Spinal cord (tissue), 9 donors: ENCODE measurements at regions not wholly inside any gene's neighbourhood (a gene's known extent, or its start where the extent isn't known, plus 50 kb on each side); places are given as distances from the start of the nearest gene placed in this dataset.

Source experiments
- DNase-seq, 6 donors: peaks; one replicate each; pipeline versions ENCODE4 v3.0.0 to v3.0.0-alpha.2; 2013 to 2015; ENCODE audit warnings: low spot score in 6 of 6, low read depth in 4 of 6
- H3K27ac ChIP-seq: one replicate; pipeline ENCODE4 v1.5.1; 2013; ENCODE audit warnings: low read depth, low read length, control low read depth
- H3K27me3 ChIP-seq: one replicate; pipeline ENCODE4 v1.6.1; 2013; ENCODE audit warnings: low read length; ENCODE audit not compliant: control insufficient read depth, insufficient read depth
- H3K36me3 ChIP-seq: one replicate; pipeline ENCODE4 v1.6.1; 2013; ENCODE audit warnings: low read length; ENCODE audit not compliant: control insufficient read depth, insufficient read depth
- H3K4me1 ChIP-seq: one replicate; pipeline ENCODE4 v1.6.1; 2013; ENCODE audit warnings: low read length; ENCODE audit not compliant: control insufficient read depth, insufficient read depth
- H3K4me3 ChIP-seq: one replicate; pipeline ENCODE4 v1.5.1; 2013; ENCODE audit warnings: low read depth, low read length, control low read depth
- H3K9me3 ChIP-seq: one replicate; pipeline ENCODE4 v1.6.1; 2013; ENCODE audit warnings: low read length; ENCODE audit not compliant: control insufficient read depth, insufficient read depth
- WGBS: methylation state at CpG from one replicate; pipeline ENCODE4 v1.1.5; 2013; ENCODE audit warnings: missing lambda C conversion rate; ENCODE audit not compliant: insufficient coverage; 5-methylcytosine and 5-hydroxymethylcytosine counted together
- donor health status: healthy.

DNA sequence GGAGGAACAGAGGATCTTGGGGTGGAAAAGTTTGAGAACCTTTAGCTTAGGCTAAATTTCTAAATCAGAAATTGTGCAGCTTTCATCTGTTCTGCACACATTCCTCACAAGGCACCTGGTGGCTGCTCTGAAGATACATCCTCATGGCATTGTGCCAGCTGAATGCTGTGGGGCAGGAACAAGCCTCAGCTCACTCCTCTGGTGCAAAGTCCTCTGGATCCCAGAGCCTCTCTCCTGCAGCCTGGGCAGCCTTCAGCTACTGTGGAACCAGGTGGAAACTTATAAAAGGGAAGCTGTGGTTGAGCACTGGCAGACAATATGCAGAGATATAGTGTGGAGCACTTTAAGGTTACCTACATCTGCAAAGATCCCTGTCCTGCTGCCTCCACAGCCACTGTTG, 72.3 kb downstream of the KCTD12 start:
- H3K4me1 ChIP-seq, result peaks cover 3% of the 10 kb centered on the region
- H3K36me3 ChIP-seq, result no peaks in the 10 kb centered on the region
- H3K27ac ChIP-seq, result no peak overlapping the region
- H3K9me3 ChIP-seq, result no peaks in the 10 kb centered on the region
- no peak for DNase-seq
- no peak overlapping the region for H3K4me3 ChIP-seq
- H3K27me3 ChIP-seq, result no peaks in the 10 kb centered on the region

DNA sequence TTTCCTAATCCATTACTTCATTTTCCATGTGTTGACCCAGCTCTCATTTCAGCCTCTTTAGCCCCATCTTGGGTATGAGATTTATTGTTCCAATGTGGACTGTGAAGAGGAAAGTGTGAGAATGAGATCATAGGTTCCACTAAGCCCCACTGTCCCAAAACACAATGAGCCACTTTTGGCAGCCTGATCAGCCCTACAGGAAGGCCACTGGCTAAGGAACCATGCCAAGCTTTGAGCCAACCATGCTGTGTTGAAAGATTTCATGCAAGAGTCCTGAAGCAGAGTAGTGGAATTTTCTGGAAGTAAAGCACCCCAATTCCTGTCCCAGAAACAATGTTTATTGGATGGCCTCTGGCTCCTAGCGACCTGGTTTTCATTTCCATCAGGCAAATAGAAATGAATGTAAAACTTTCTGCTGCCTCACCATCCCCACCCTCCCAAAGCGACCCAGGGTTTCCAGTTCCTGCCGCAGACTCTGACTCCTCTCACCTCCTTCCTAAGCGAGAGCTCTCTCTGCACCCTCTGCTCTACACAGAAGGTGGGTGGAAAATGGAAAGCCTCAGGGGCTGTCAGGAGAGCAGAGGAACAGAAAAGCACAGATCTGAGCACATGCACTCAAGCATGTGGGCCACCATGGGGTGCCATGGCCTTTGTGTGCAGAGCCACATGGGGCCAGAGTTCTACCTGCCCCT, 73.1 kb downstream of the KCTD12 start:
- no peaks in the 10 kb centered on the region for H3K27me3 ChIP-seq
- DNase-seq, result peak in 2 of 6 donors; percentile 9 to 62
- H3K36me3 ChIP-seq, result no peaks in the 10 kb centered on the region
- peaks cover 3% of the 10 kb centered on the region for H3K4me1 ChIP-seq
- H3K4me3 ChIP-seq, result no peak overlapping the region
- no peak overlapping the region for H3K27ac ChIP-seq
- H3K9me3 ChIP-seq, result no peaks in the 10 kb centered on the region
- 86% methylated on average over 1 of the region's 4 CpGs for WGBS

DNA sequence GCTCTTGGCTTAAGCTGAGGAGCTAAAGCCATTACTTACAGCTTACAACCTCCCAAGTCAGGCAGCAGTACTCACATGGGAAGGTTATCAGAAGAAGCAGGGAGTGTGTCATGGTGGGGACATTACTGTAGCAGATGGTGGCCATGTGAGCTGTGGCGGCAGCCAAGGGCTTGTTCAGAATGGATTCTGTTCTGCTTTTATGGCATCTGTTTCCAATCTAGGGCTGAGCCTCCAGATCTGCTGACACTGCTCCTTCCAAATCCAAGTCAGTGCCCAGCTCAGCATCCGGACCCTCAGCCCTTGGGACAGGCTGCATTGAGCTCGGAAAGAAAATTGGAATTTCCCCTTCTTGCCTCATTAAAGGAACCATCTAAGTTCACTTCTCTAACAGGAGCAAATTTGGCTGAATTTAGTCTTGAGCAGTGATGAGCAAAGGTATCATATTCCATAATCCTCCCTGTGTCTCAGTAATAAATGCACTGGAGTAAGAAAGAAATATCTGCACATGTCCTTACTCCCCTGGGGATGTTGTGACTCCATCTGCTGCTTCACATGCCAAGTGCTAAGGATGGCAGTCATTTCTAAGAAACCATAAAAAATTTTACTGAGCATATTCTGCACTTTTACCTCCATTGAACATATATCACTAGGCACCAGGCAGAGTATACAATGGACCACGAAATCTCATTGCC, 73.9 kb downstream of the KCTD12 start:
- no peak overlapping the region for H3K4me3 ChIP-seq
- DNase-seq, result peak in 2 of 6 donors; percentile 28 to 55
- H3K4me1 ChIP-seq, result peaks cover 3% of the 10 kb centered on the region
- no peaks in the 10 kb centered on the region for H3K9me3 ChIP-seq
- WGBS, result 77% methylated on average over 3 of the region's 4 CpGs
- H3K36me3 ChIP-seq, result no peaks in the 10 kb centered on the region
- H3K27me3 ChIP-seq, result no peaks in the 10 kb centered on the region
- no peak overlapping the region for H3K27ac ChIP-seq

DNA sequence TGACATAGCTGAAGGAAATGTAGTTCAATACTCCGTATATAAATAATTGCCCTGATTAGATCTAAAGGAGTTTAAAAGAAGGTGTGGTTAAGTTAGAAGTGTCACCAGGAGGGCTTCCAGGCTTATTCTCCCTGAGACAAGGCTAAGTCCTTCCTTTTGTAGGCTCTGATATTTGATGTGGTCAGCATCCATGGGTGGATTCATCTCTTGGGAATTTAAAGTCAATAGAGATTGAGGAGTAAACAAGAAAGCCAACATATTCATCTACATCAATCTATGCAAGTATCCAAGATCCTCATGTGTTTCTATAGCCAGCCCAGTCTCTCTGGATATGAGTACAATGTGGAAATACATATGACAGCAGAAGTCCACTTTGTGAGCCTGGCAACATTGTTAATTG, 76.8 kb downstream of the KCTD12 start:
- Histone ChIP-seq H3K36me3 (no peaks in the 10 kb centered on the region), H3K27me3 (no peaks in the 10 kb centered on the region), H3K4me1 (peaks cover 3% of the 10 kb centered on the region), H3K9me3 (no peaks in the 10 kb centered on the region), H3K27ac (no peak overlapping the region), H3K4me3 (no peak overlapping the region)
- no peak for DNase-seq
- 100% methylated on average over 1 of the region's 1 CpG for WGBS

DNA sequence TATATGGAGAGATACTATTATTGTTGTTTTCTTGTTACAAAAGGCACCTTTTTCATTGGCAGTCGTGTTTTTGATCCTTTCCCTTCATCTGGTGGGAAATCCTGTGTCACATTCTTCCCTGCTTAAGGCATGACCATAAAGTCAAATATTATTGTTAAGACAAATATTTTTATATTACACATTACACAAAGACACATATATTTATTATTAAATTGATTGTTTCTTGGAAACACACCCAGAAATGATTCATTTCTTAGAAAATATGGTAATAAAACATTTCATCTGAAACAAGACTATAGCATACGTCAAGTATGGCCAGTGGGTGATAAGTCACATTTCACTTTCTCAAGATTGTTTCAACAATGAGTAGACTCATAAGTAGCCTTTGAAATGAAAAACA, 77.3 kb downstream of the KCTD12 start:
- no CpG with 5 or more reads among the region's 2 CpGs for WGBS
- DNase-seq, result no peak
- no peak overlapping the region for H3K4me3 ChIP-seq
- peaks cover 3% of the 10 kb centered on the region for H3K4me1 ChIP-seq
- no peaks in the 10 kb centered on the region for H3K9me3 ChIP-seq
- no peaks in the 10 kb centered on the region for H3K36me3 ChIP-seq
- H3K27me3 ChIP-seq, result no peaks in the 10 kb centered on the region
- H3K27ac ChIP-seq, result no peak overlapping the region

DNA sequence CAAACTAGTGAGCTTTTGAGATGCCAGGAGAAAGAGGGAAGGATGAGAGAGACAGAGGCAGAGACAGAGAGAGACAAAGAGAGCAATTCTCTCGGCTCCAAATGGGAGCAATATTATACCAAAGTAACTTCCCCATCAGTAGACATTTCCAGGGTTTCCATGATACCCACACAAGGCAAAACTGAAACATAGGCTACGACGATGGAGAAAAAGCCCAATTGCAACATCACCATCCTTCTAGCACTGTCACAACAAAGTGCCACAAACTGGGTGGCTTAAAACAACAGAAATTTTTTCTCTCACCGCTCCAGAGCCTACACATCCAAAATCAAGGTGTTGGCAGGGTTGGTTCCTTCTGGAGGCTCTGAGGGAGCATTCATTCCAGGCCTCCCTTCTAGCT, 81.4 kb downstream of the KCTD12 start:
- 93% methylated on average over 2 of the region's 4 CpGs for WGBS
- Histone ChIP-seq H3K4me3 (no peak overlapping the region), H3K27ac (no peak overlapping the region), H3K27me3 (no peaks in the 10 kb centered on the region), H3K36me3 (no peaks in the 10 kb centered on the region), H3K4me1 (no peaks in the 10 kb centered on the region), H3K9me3 (no peaks in the 10 kb centered on the region)
- no peak for DNase-seq

DNA sequence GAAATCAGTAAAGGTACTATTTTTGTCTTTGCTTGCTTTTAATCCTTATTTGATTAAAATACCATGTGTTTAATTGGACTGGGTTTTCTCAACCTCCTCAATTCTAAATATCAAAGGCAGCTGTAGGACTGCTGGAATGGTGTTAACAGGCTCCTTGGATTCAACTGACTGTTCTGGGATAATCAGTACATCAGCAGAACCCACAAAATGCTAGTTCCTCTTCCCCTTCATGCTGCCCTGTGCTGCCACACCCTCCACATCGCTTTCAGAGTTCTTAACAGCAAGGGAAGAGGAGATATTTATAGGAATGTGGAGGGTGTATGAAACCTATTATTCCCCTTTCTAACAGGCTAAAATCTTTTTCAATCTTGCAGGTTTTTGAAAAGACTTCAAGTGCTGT, 82.4 kb downstream of the KCTD12 start:
- no peak for DNase-seq
- Histone ChIP-seq H3K4me1 (no peaks in the 10 kb centered on the region), H3K4me3 (no peak overlapping the region), H3K36me3 (no peaks in the 10 kb centered on the region), H3K9me3 (no peaks in the 10 kb centered on the region), H3K27me3 (no peaks in the 10 kb centered on the region), H3K27ac (no peak overlapping the region)
- no CpG with 5 or more reads among the region's 1 CpG for WGBS

DNA sequence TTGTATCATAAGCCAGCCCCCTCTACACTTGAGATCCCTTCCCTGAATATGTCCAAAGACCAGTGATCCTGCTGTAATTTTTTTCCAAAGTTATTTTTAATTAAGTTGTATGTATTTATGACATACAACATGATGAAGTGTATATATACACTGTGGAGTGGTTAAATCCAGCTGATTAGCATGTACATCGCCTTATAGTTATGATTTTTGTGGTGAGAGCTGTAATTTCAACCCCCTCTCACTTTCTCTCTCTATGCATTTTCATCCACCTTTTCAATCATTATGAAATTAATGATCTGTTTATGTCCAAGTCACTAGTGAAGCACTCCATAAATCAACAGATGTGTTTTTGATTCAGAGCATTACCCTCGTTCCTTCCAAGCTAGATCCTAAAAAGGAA, 85.3 kb downstream of the KCTD12 start:
- WGBS, result no CpG with 5 or more reads among the region's 2 CpGs
- Histone ChIP-seq H3K27me3 (no peaks in the 10 kb centered on the region), H3K4me1 (no peaks in the 10 kb centered on the region), H3K9me3 (no peaks in the 10 kb centered on the region), H3K4me3 (no peak overlapping the region), H3K36me3 (no peaks in the 10 kb centered on the region), H3K27ac (no peak overlapping the region)
- DNase-seq, result no peak

DNA sequence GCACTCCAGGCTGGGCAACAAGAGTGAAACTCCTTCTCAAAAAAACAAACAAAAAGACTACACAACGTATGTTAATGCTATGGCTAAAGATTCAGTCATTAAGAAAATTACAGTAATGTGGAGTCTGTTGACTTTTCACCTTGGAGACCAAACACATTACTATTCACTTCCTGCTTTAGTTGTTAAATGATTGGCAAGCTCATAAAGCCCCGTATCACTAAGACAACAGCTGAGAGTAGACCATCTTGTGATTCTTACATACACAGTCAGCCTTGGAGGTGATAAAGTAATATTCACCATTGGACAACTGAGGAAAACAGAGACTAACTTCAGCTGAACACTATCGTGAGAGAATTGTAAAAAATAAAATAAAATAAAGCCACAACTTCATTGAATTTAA, 86.5 kb downstream of the KCTD12 start:
- Histone ChIP-seq H3K4me1 (no peaks in the 10 kb centered on the region), H3K27ac (no peak overlapping the region), H3K36me3 (no peaks in the 10 kb centered on the region), H3K27me3 (no peaks in the 10 kb centered on the region), H3K9me3 (no peaks in the 10 kb centered on the region), H3K4me3 (no peak overlapping the region)
- DNase-seq, result no peak
- whole genome bisulfite sequencing, result no CpG with 5 or more reads among the region's 3 CpGs

DNA sequence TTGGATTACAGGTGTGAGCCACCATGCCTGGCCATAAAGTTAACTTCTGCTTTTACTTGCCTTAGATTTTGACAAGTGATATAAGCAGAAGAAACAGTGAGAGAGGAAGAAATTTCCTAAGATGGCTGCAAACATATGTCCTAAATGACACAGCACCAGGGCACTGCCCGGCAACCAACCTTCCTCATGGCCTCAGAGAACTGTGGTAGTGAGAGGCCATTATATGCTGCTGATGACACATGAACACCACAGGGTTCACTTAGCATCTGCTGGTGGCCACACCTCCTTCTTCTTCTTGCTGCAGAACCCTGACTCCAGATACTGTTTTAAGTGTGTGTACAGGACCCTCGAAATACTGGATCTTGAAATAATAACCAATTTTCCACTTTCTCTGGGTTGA, 88.2 kb downstream of the KCTD12 start:
- H3K4me1 ChIP-seq, result no peaks in the 10 kb centered on the region
- H3K4me3 ChIP-seq, result no peak overlapping the region
- H3K36me3 ChIP-seq, result no peaks in the 10 kb centered on the region
- 100% methylated on average over 1 of the region's 2 CpGs for WGBS
- no peaks in the 10 kb centered on the region for H3K9me3 ChIP-seq
- H3K27ac ChIP-seq, result no peak overlapping the region
- DNase-seq, result no peak
- H3K27me3 ChIP-seq, result no peaks in the 10 kb centered on the region
